Endothelial cell of umbilical vein (primary cell): ENCODE measurements at regions not wholly inside any gene's neighbourhood (a gene's known extent, or its start where the extent isn't known, plus 50 kb on each side); places are given as distances from the start of the nearest gene placed in this dataset.
"Not testable (repeated sequence)": the region's sequence is repeated elsewhere in the genome, so short reads cannot be mapped to it uniquely, and the experiment has no call there.

Experiments used
- EZH2 ChIP-seq: IDR thresholded peaks from 2 replicates; pipeline ENCODE4 v1.6.1; 2012; ENCODE audit warnings: borderline replicate concordance, low read depth, mild to moderate bottlenecking, moderate library complexity, low read length, inconsistent platforms; ENCODE audit not compliant: severe bottlenecking
- GATA2 ChIP-seq: IDR thresholded peaks from 2 replicates; pipeline ENCODE4 v1.7.0; 2011; ENCODE audit warnings: low read depth, mild to moderate bottlenecking, moderate library complexity, mixed read lengths, low read length; ENCODE audit not compliant: insufficient read length, insufficient read depth
- JUN ChIP-seq: IDR thresholded peaks from 2 replicates; pipeline ENCODE4 v1.6.1; 2011; ENCODE audit warnings: borderline replicate concordance, low read depth; ENCODE audit not compliant: insufficient read length, insufficient read depth
- MYC ChIP-seq: IDR thresholded peaks from one replicate; pipeline ENCODE4 v1.6.1; 2011; ENCODE audit warnings: mild to moderate bottlenecking, low read depth, low read length
- POLR2A ChIP-seq: IDR thresholded peaks from 2 replicates; pipeline ENCODE4 v1.6.1; 2012; ENCODE audit warnings: low read depth, mild to moderate bottlenecking, control low read depth, low read length
- POLR2AphosphoS5 ChIP-seq: IDR thresholded peaks from 2 replicates; pipeline ENCODE4 v1.6.1; 2012; ENCODE audit warnings: low read depth, mild to moderate bottlenecking, control low read depth, low read length, moderate library complexity; ENCODE audit not compliant: insufficient read depth
- TF ChIP-seq, protein P1 (sequence below), 2 donors: IDR thresholded peaks; 1 replicate in 1 of 2; 2 replicates in 1 of 2; pipeline ENCODE4 v1.5.1; 2011; ENCODE audit warnings: low read length in 2 of 2, mild to moderate bottlenecking in 2 of 2, moderate library complexity in 2 of 2, control low read depth in 1 of 2, inconsistent platforms in 1 of 2, low read depth in 1 of 2; ENCODE audit not compliant: insufficient read depth in 1 of 2; ENCODE audit errors: extremely low read depth in 1 of 2
- TF ChIP-seq, protein P2 (sequence below): IDR thresholded peaks from 2 replicates; pipeline ENCODE4 v1.6.1; 2011; ENCODE audit not compliant: insufficient read depth, insufficient read length

DNA sequence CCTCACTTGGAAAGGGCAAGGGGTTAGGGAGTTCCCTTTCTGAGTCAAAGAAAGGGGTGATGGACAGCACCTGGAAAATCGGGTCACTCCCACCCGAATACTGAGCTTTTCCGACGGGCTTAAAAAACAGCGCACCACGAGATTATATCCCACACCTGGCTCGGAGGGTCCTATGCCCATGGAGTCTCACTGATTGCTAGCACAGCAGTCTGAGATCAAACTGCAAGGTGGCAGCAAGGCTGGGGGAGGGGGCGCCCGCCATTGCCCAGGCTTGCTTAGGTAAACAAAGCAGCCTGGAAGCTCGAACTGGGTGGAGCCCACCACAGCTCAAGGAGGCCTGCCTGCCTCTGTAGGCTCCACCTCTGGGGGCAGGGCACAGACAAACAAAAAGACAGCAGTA lies 336.0 kb upstream of the NMUR2 start:
- TF ChIP-seq, protein P1, sequence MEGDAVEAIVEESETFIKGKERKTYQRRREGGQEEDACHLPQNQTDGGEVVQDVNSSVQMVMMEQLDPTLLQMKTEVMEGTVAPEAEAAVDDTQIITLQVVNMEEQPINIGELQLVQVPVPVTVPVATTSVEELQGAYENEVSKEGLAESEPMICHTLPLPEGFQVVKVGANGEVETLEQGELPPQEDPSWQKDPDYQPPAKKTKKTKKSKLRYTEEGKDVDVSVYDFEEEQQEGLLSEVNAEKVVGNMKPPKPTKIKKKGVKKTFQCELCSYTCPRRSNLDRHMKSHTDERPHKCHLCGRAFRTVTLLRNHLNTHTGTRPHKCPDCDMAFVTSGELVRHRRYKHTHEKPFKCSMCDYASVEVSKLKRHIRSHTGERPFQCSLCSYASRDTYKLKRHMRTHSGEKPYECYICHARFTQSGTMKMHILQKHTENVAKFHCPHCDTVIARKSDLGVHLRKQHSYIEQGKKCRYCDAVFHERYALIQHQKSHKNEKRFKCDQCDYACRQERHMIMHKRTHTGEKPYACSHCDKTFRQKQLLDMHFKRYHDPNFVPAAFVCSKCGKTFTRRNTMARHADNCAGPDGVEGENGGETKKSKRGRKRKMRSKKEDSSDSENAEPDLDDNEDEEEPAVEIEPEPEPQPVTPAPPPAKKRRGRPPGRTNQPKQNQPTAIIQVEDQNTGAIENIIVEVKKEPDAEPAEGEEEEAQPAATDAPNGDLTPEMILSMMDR (IDR thresholded peaks at IDR 0.05; ENCODE audit: extremely low read depth in 1 of 2, insufficient read depth in 1 of 2, low read depth in 1 of 2, low read length in 2 of 2): not testable (repeated sequence)
- TF ChIP-seq POLR2A, POLR2AphosphoS5, GATA2, MYC, EZH2, JUN: not testable (repeated sequence)
- TF ChIP-seq, protein P2, sequence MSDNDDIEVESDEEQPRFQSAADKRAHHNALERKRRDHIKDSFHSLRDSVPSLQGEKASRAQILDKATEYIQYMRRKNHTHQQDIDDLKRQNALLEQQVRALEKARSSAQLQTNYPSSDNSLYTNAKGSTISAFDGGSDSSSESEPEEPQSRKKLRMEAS: not testable (repeated sequence)
